GM23338 (cell line): ENCODE measurements at regions not wholly inside any gene's neighbourhood (a gene's known extent, or its start where the extent isn't known, plus 50 kb on each side); places are given as distances from the start of the nearest gene placed in this dataset.

Experiments used
- ATAC-seq: fragments of 200-7000 bp; cut with Tn5 transposase; 3 replicates; pipeline ENCODE4 v1.9.1; 2020
- DNase-seq: peaks from one replicate; pipeline ENCODE4 v3.0.0-alpha.2; 2015; ENCODE audit warnings: low spot score
- H2AFZ ChIP-seq: fragments of 200-600 bp; sonication (generic); 2 replicates; pipeline ENCODE4 v1.8.0; 2016; ENCODE audit warnings: antibody characterized with exemption, mild to moderate bottlenecking, moderate library complexity
- H3F3A ChIP-seq: fragments of 200-600 bp; sonication (generic); replicated peaks from 2 replicates; pipeline ENCODE4 v1.8.0; 2017; ENCODE audit warnings: antibody characterized with exemption, mixed run types, low read depth
- H3K27ac ChIP-seq: fragments of 200-600 bp; sonication (generic); 2 replicates; pipeline ENCODE4 v1.6.1; 2016; ENCODE audit warnings: low read depth
- H3K27me3 ChIP-seq: fragments of 200-600 bp; sonication (generic); 2 replicates; pipeline ENCODE4 v1.8.0; 2016; ENCODE audit warnings: mild to moderate bottlenecking, mixed run types, moderate library complexity; ENCODE audit not compliant: insufficient read depth
- H3K36me3 ChIP-seq: fragments of 200-600 bp; sonication (generic); 2 replicates; pipeline ENCODE4 v1.8.0; 2016; ENCODE audit warnings: mild to moderate bottlenecking; ENCODE audit not compliant: insufficient read depth
- H3K4me1 ChIP-seq: fragments of 200-600 bp; sonication (generic); 2 replicates; pipeline ENCODE4 v1.8.0; 2016; ENCODE audit warnings: mild to moderate bottlenecking, moderate library complexity; ENCODE audit not compliant: insufficient read depth
- H3K4me2 ChIP-seq: fragments of 200-600 bp; sonication (generic); 2 replicates; pipeline ENCODE4 v1.7.1; 2017; ENCODE audit warnings: mixed run types
- H3K4me3 ChIP-seq: fragments of 200-600 bp; sonication (generic); 2 replicates; pipeline ENCODE4 v1.6.1; 2016; ENCODE audit warnings: mixed run types
- H3K79me2 ChIP-seq: fragments of 200-600 bp; sonication (generic); replicated peaks from 2 replicates; pipeline ENCODE4 v1.8.0; 2017; ENCODE audit warnings: mild to moderate bottlenecking; ENCODE audit not compliant: insufficient read depth
- H3K9me2 ChIP-seq: fragments of 200-600 bp; sonication (generic); 2 replicates; pipeline ENCODE4 v1.8.0; 2017; ENCODE audit not compliant: insufficient read depth
- H4K20me1 ChIP-seq: fragments of 200-600 bp; sonication (generic); replicated peaks from 2 replicates; pipeline ENCODE4 v1.8.0; 2017; ENCODE audit warnings: mild to moderate bottlenecking; ENCODE audit not compliant: insufficient read depth
- H3K27ac Mint-ChIP-seq: 2 replicates; pipeline ENCODE4 v1.8.0; 2020; ENCODE audit warnings: inconsistent platforms, mild to moderate bottlenecking, moderate library complexity, mixed read lengths
- H3K27me3 Mint-ChIP-seq: 3 replicates; pipeline ENCODE4 v1.8.0; 2022; ENCODE audit warnings: low read depth, mild to moderate bottlenecking, moderate library complexity, mixed read lengths, inconsistent platforms; ENCODE audit not compliant: insufficient read depth, poor library complexity
- H3K36me3 Mint-ChIP-seq: 3 replicates; pipeline ENCODE4 v1.8.0; 2021; ENCODE audit warnings: low read depth, mild to moderate bottlenecking, inconsistent platforms, moderate library complexity, mixed read lengths
- H3K4me1 Mint-ChIP-seq: 3 replicates; pipeline ENCODE4 v1.8.0; 2020; ENCODE audit warnings: mild to moderate bottlenecking, inconsistent platforms, mixed read lengths
- H3K4me3 Mint-ChIP-seq: 3 replicates; pipeline ENCODE4 v1.8.0; 2021; ENCODE audit warnings: moderate library complexity, mild to moderate bottlenecking, inconsistent platforms, mixed read lengths
- H3K9me3 Mint-ChIP-seq: 3 replicates; pipeline ENCODE4 v1.8.0; 2020; ENCODE audit warnings: moderate library complexity, mild to moderate bottlenecking, inconsistent platforms, mixed read lengths
- CREB1 ChIP-seq: fragments of 250-450 bp; sonication (Bioruptor Pico); IDR thresholded peaks from 2 replicates; pipeline ENCODE4 v1.5.0; 2020; ENCODE audit warnings: low read depth, mild to moderate bottlenecking, moderate library complexity
- CTCF ChIP-seq, 2 experiments: fragments of 200-600 bp in 1 of 2; sonication (generic) in 1 of 2; conservative IDR thresholded peaks; 2 replicates each; pipeline versions ENCODE4 v1.5.1 to v1.6.1; 2016 to 2017; ENCODE audit warnings: antibody characterized with exemption in 2 of 2, low read depth in 2 of 2, mild to moderate bottlenecking in 2 of 2, moderate library complexity in 1 of 2
- EZH2 ChIP-seq: fragments of 200-600 bp; sonication (generic); IDR thresholded peaks from one replicate; pipeline ENCODE4 v1.8.0; 2017; ENCODE audit warnings: antibody characterized with exemption, mild to moderate bottlenecking, low read depth; ENCODE audit not compliant: unreplicated experiment
- EZH2phosphoT487 ChIP-seq: fragments of 200-600 bp; sonication (generic); IDR thresholded peaks from one replicate; pipeline ENCODE4 v1.8.1; 2018; ENCODE audit warnings: antibody characterized with exemption; ENCODE audit not compliant: unreplicated experiment
- JUNB ChIP-seq: IDR thresholded peaks from one replicate; pipeline ENCODE4 v1.6.1; 2016; ENCODE audit warnings: antibody characterized with exemption; ENCODE audit not compliant: unreplicated experiment
- NANOG ChIP-seq: IDR thresholded peaks from 2 replicates; pipeline ENCODE4 v1.6.1; 2016; ENCODE audit warnings: antibody characterized with exemption, borderline replicate concordance
- POLR2AphosphoS5 ChIP-seq: IDR thresholded peaks from 2 replicates; pipeline ENCODE4 v1.6.1; 2016; ENCODE audit warnings: antibody characterized with exemption, low read depth
- REST ChIP-seq: IDR thresholded peaks from one replicate; pipeline ENCODE4 v1.6.1; 2018; ENCODE audit warnings: antibody characterized with exemption; ENCODE audit not compliant: unreplicated experiment
- STAT1 ChIP-seq: IDR thresholded peaks from one replicate; pipeline ENCODE4 v1.6.1; 2016; ENCODE audit warnings: antibody characterized with exemption; ENCODE audit not compliant: unreplicated experiment
- ZNF114 ChIP-seq: fragments of 250-450 bp; sonication (Bioruptor Pico); IDR thresholded peaks from 2 replicates; pipeline ENCODE4 v1.5.0; 2020; ENCODE audit warnings: mild to moderate bottlenecking, moderate library complexity
- ZNF331 ChIP-seq: fragments of 250-450 bp; sonication (Bioruptor Pico); IDR thresholded peaks from 2 replicates; pipeline ENCODE4 v1.5.0; 2020; ENCODE audit warnings: low read depth, mild to moderate bottlenecking, moderate library complexity
- ZNF462 ChIP-seq: fragments of 250-450 bp; sonication (Bioruptor Pico); IDR thresholded peaks from 2 replicates; pipeline ENCODE4 v1.5.0; 2020; ENCODE audit warnings: mild to moderate bottlenecking, moderate library complexity

- Histone ChIP-seq H3K4me3 (no peak overlapping the region), H3K27ac (no peak overlapping the region), H3K27me3 (no peaks in the 10 kb centered on the region), H3K79me2 (no peaks in the 10 kb centered on the region), H3K36me3 (no peaks in the 10 kb centered on the region), H2AFZ (no peak overlapping the region), H3K4me1 (no peaks in the 10 kb centered on the region), H4K20me1 (no peaks in the 10 kb centered on the region), H3K9me2 (peaks cover 8% of the 10 kb centered on the region; the same call in 1 of the 2 replicates), H3K4me2 (no peak overlapping the region), H3F3A (no peaks in the 10 kb centered on the region)
- no peak overlapping the region for H3K27ac Mint-ChIP-seq
- DNase-seq = no peak
- no peak overlapping the region for H3K4me3 Mint-ChIP-seq
- no peaks in the 10 kb centered on the region for H3K36me3 Mint-ChIP-seq
- peaks cover 4% of the 10 kb centered on the region for H3K27me3 Mint-ChIP-seq
- no peak for TF ChIP-seq ZNF331
- TF ChIP-seq CTCF (conservative IDR thresholded peaks at IDR 0.05; ENCODE audit: low read depth in 2 of 2) = no peak
- TF ChIP-seq REST = no peak
- H3K4me1 Mint-ChIP-seq = no peaks in the 10 kb centered on the region; the same call in 2 of the 3 replicates
- H3K9me3 Mint-ChIP-seq = peaks cover 2% of the 10 kb centered on the region; the same call in 1 of the 3 replicates
- no peak for ATAC-seq
Observed at GRCh38 chr11:112368381-112368780, 107.7 kb upstream of the PLET1 start.

- H3K27me3 ChIP-seq = no peaks in the 10 kb centered on the region
- no peaks in the 10 kb centered on the region for H3K79me2 ChIP-seq
- H3K9me3 Mint-ChIP-seq = peaks cover 2% of the 10 kb centered on the region; the same call in 1 of the 3 replicates
- DNase-seq (no peak), ATAC-seq (no peak)
- H3K36me3 Mint-ChIP-seq = no peaks in the 10 kb centered on the region
- H3K27ac Mint-ChIP-seq = no peak overlapping the region
- H3K27me3 Mint-ChIP-seq = peaks cover 4% of the 10 kb centered on the region
- H2AFZ ChIP-seq = no peak overlapping the region
- no peaks in the 10 kb centered on the region for H3F3A ChIP-seq
- H3K4me1 ChIP-seq = no peaks in the 10 kb centered on the region
- no peak overlapping the region for H3K4me3 ChIP-seq
- no peak overlapping the region for H3K4me2 ChIP-seq
- peaks cover 6% of the 10 kb centered on the region; the same call in 1 of the 2 replicates for H3K9me2 ChIP-seq
- no peak overlapping the region for H3K4me3 Mint-ChIP-seq
- H4K20me1 ChIP-seq = no peaks in the 10 kb centered on the region
- no peaks in the 10 kb centered on the region for H3K36me3 ChIP-seq
- no peaks in the 10 kb centered on the region; the same call in 2 of the 3 replicates for H3K4me1 Mint-ChIP-seq
- H3K27ac ChIP-seq = no peak overlapping the region
- TF ChIP-seq NANOG (no peak), EZH2 (no peak), STAT1 (no peak), CREB1 (CRISPR knock-in tag) (no peak), ZNF114 (CRISPR knock-in tag) (no peak), ZNF462 (CRISPR knock-in tag) (no peak), EZH2phosphoT487 (no peak), POLR2AphosphoS5 (no peak), JUNB (no peak)
Observed at GRCh38 chr11:112369374-112369773, 108.7 kb upstream of the PLET1 start.
